ENCODE measurements at regions not wholly inside any gene's neighbourhood (a gene's known extent, or its start where the extent isn't known, plus 50 kb on each side); places are given as distances from the start of the nearest gene placed in this dataset.

DNA sequence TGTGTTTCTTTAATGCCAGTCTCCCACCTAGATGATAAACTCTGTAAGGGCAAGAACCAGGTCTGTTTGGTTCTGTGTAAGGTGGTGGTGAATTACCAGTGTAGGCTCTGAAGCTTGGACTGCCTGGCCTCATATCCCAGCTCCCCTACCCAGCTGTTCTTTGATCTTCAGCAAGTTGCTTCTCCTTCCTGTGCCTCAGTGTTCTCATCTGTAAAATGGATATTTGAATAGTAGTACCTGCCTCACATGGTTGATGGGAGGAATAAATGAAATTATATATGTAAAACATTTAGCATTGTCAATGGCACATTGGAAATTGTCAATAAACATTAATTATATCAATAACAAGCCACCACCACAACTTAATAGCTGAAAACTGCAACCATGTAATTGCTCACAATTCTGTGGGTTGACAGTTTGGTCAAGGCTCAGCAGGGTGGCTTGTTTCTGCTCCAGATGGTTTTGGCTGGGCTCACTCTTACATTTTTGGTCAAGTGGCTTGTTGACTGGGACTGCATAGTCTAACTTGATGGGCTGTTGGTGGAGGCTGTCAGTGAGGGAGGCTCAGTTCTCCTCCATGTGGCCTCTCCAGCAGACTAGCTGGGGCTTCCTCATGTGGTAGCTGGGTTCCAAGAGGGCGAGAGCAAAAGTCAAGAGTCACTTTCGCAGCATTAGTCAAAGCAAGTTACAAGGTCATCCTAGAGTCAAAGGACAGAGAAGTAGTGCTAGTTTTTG lies 84.5 kb upstream of the DUSP5 start:
- H3K27ac ChIP-seq, result no peak overlapping the region
- no peak for DNase-seq
- WGBS, 2 donors, result 81 to 92% methylated on average over 2 of the region's 2 CpGs
- H3K4me1 ChIP-seq, result no peaks in the 10 kb centered on the region
- no peak for TF ChIP-seq POLR2A (IDR thresholded peaks at IDR 0.05)
- TF ChIP-seq, protein P1, sequence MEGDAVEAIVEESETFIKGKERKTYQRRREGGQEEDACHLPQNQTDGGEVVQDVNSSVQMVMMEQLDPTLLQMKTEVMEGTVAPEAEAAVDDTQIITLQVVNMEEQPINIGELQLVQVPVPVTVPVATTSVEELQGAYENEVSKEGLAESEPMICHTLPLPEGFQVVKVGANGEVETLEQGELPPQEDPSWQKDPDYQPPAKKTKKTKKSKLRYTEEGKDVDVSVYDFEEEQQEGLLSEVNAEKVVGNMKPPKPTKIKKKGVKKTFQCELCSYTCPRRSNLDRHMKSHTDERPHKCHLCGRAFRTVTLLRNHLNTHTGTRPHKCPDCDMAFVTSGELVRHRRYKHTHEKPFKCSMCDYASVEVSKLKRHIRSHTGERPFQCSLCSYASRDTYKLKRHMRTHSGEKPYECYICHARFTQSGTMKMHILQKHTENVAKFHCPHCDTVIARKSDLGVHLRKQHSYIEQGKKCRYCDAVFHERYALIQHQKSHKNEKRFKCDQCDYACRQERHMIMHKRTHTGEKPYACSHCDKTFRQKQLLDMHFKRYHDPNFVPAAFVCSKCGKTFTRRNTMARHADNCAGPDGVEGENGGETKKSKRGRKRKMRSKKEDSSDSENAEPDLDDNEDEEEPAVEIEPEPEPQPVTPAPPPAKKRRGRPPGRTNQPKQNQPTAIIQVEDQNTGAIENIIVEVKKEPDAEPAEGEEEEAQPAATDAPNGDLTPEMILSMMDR (IDR thresholded peaks at IDR 0.05), result no peak
- H3K9me3 ChIP-seq, result no peaks in the 10 kb centered on the region
- H3K36me3 ChIP-seq (ENCODE audit: low read depth, missing control alignments), result no peaks in the 10 kb centered on the region
- intact Hi-C loops (cut with DNase I; ENCODE audit: low total_unique reads), result no loop called here
- H3K27me3 ChIP-seq, result no peaks in the 10 kb centered on the region
- no peak overlapping the region for H3K4me3 ChIP-seq

GRCh38 chr10:110413903-110414547 lies 83.7 kb upstream of the DUSP5 start:
- no peak for TF ChIP-seq POLR2A (IDR thresholded peaks at IDR 0.05)
- TF ChIP-seq, protein P1 (IDR thresholded peaks at IDR 0.05), result no peak
- no peak for DNase-seq
- Histone ChIP-seq H3K4me1 (no peaks in the 10 kb centered on the region), H3K27ac (no peak overlapping the region), H3K4me3 (no peak overlapping the region), H3K9me3 (no peaks in the 10 kb centered on the region), H3K27me3 (no peaks in the 10 kb centered on the region), H3K36me3 (ENCODE audit: low read depth, missing control alignments) (no peaks in the 10 kb centered on the region)
- intact Hi-C loops (cut with DNase I; ENCODE audit: low total_unique reads), result no loop called here
- 78 to 81% methylated on average over 11 of the region's 11 CpGs for WGBS, 2 donors

DNA sequence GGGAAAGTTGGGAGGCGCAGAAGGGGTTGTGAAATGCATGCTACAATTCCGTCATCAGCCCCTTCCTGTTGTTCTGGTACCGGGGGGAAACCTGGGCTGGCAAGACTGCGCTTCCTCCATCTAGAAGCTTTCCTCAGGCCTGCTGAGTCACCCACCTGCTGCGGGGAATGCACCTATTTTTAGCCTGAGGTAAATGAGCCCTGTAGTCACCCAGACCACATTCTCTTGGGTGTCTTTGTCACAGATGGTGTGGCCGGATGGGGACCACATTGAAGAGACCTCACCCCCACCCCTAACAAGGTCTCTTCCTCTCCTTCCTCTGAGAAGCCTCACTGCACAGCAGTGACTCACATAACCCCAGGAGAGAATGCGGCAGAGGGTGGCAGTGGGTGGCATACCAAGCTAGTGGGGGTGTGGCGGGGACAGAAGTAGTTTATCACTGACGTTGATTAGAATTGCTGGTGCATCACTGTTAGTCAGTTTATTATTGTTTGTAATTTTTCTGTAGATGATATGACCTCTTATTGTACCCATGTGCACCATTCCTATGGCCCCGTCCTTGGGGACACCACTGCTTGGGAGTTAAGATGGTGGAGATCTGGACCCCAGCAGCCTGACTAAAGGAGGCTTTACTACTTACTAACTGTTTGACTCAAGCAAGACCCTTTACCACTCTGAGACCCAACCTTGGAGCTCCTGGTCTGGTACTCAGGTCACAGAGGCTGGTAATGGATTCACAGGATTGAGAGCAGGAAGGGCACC lies 83.0 kb upstream of the DUSP5 start:
- Histone ChIP-seq H3K4me3 (no peak overlapping the region), H3K4me1 (no peaks in the 10 kb centered on the region), H3K27me3 (no peaks in the 10 kb centered on the region), H3K27ac (no peak overlapping the region), H3K9me3 (no peaks in the 10 kb centered on the region), H3K36me3 (ENCODE audit: low read depth, missing control alignments) (no peaks in the 10 kb centered on the region)
- TF ChIP-seq, protein P1 (IDR thresholded peaks at IDR 0.05), result no peak
- TF ChIP-seq POLR2A (IDR thresholded peaks at IDR 0.05), result no peak
- DNase-seq, result no peak
- WGBS, 2 donors, result 87 to 92% methylated on average over 9 to 10 of the region's 10 CpGs
- intact Hi-C loops (cut with DNase I; ENCODE audit: low total_unique reads), result no loop called here

DNA sequence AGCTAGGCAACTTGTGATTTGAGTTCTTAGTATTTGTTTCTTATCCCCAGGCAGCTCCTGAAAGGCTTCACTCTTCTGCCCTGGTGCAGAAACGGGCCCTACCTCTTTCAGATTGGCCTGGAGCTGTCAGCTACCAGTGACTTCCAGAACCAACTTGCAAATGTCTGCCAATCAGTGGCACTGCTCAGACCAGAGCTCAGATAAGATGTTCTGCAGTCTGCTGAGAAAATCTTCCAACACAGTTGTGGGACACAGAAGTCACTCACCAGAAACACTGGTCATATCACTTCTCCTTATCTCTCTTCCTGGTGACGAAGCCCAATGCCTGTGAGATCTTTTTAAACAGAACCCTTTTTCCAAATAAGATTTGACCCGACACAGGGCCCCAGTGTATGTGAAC lies 81.9 kb upstream of the DUSP5 start:
- DNase-seq, result no peak
- Histone ChIP-seq H3K4me3 (no peak overlapping the region), H3K36me3 (ENCODE audit: low read depth, missing control alignments) (no peaks in the 10 kb centered on the region), H3K4me1 (no peaks in the 10 kb centered on the region), H3K27me3 (no peaks in the 10 kb centered on the region), H3K27ac (no peak overlapping the region), H3K9me3 (no peaks in the 10 kb centered on the region)
- 59 to 71% methylated on average over 3 of the region's 3 CpGs for WGBS, 2 donors
- TF ChIP-seq POLR2A (IDR thresholded peaks at IDR 0.05), result no peak
- TF ChIP-seq, protein P1 (IDR thresholded peaks at IDR 0.05), result no peak
- intact Hi-C loops (cut with DNase I; ENCODE audit: low total_unique reads), result no loop called here
